GM13977 (cell line): ENCODE measurements at regions not wholly inside any gene's neighbourhood (a gene's known extent, or its start where the extent isn't known, plus 50 kb on each side); places are given as distances from the start of the nearest gene placed in this dataset.

Source experiments
- DNase-seq: peaks from one replicate; pipeline ENCODE4 v3.0.0; 2012; ENCODE audit warnings: low spot score
- CTCF ChIP-seq: IDR thresholded peaks from 2 replicates; pipeline ENCODE4 v1.5.1; 2012; ENCODE audit warnings: mild to moderate bottlenecking, control low read depth; ENCODE audit not compliant: insufficient read depth; ENCODE audit errors: extremely low read depth, missing control alignments
- in situ Hi-C: fragments of 300-500 bp; cut with MboI; formaldehyde crosslinking; loops from one replicate; pipeline ENCODE4 v1.12.0; 2022; ENCODE audit warnings: low sequenced_read_pairs, low pct_unique_long_range_greater_than_20kb, mixed read lengths, inconsistent platforms; ENCODE audit not compliant: unreplicated experiment

GRCh38 chr1:164928232-164928812, 369.3 kb downstream of the PBX1 start:
- no peak for TF ChIP-seq CTCF
- in situ Hi-C loops = no loop called here

GRCh38 chr1:164926107-164926506, 367.1 kb downstream of the PBX1 start:
- no peak for DNase-seq
- in situ Hi-C loops = no loop called here
- TF ChIP-seq CTCF = no peak

More at GRCh38 chr1:164928232-164928812, 369.3 kb downstream of the PBX1 start:
- no peak for DNase-seq

GRCh38 chr1:164922585-164922984, 363.6 kb downstream of the PBX1 start:
- in situ Hi-C loops = no loop called here
- no peak for DNase-seq
- TF ChIP-seq CTCF = no peak

GRCh38 chr1:164921493-164921892, 362.5 kb downstream of the PBX1 start:
- in situ Hi-C loops = no loop called here
- no peak for TF ChIP-seq CTCF
- no peak for DNase-seq

- in situ Hi-C loops = no loop called here
- TF ChIP-seq CTCF = no peak
- DNase-seq = no peak
Observed at GRCh38 chr1:164918140-164918539, 359.2 kb downstream of the PBX1 start.

GRCh38 chr1:164914208-164914607, 355.2 kb downstream of the PBX1 start:
- no peak for TF ChIP-seq CTCF
- in situ Hi-C loops = no loop called here
- no peak for DNase-seq

GRCh38 chr1:164912290-164912689, 353.3 kb downstream of the PBX1 start:
- no peak for TF ChIP-seq CTCF
- DNase-seq = no peak
- in situ Hi-C loops = no loop called here
